ENCODE measurements at regions not wholly inside any gene's neighbourhood (a gene's known extent, or its start where the extent isn't known, plus 50 kb on each side); places are given as distances from the start of the nearest gene placed in this dataset.

DNA sequence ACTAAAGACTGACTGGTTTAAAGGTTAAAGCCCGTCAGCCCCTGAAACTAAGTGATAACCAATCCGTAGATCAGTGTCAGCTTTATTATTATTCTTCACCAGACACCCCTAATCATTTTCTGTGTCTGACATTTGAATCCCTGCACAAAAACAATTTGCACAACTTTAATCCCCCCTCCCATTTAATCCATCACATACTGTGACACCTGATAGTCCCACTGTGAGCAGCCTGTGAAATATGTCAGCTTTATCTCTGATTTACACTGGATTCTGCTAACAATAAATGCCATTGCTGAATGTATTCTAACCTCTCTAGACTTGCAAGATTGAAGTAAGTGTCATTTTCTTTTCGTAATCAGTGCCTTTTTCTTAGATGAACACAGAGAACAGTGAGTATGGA, 2089.0 kb upstream of the RAG2 start:
- TF ChIP-seq SREBF2 (IDR thresholded peaks at IDR 0.05; ENCODE audit: low read length) = no peak
- no peak for TF ChIP-seq POLR2A (IDR thresholded peaks at IDR 0.05; ENCODE audit: low read depth, low read length)
- TF ChIP-seq CBX3 (IDR thresholded peaks at IDR 0.05; ENCODE audit: borderline replicate concordance, low read depth) = no peak
- TF ChIP-seq, protein P1, sequence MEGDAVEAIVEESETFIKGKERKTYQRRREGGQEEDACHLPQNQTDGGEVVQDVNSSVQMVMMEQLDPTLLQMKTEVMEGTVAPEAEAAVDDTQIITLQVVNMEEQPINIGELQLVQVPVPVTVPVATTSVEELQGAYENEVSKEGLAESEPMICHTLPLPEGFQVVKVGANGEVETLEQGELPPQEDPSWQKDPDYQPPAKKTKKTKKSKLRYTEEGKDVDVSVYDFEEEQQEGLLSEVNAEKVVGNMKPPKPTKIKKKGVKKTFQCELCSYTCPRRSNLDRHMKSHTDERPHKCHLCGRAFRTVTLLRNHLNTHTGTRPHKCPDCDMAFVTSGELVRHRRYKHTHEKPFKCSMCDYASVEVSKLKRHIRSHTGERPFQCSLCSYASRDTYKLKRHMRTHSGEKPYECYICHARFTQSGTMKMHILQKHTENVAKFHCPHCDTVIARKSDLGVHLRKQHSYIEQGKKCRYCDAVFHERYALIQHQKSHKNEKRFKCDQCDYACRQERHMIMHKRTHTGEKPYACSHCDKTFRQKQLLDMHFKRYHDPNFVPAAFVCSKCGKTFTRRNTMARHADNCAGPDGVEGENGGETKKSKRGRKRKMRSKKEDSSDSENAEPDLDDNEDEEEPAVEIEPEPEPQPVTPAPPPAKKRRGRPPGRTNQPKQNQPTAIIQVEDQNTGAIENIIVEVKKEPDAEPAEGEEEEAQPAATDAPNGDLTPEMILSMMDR (IDR thresholded peaks at IDR 0.05 in 2 of 3, conservative IDR thresholded peaks at IDR 0.05 in 1 of 3; ENCODE audit: control insufficient read depth in 2 of 3, extremely low read depth in 1 of 3, insufficient read depth in 1 of 3, low read depth in 3 of 3, low read length in 3 of 3) = no peak
- no peak for TF ChIP-seq ASH2L (IDR thresholded peaks at IDR 0.05; ENCODE audit: borderline replicate concordance, low read depth)
- TF ChIP-seq ZNF274 (IDR thresholded peaks at IDR 0.05; ENCODE audit: insufficient read depth, insufficient read length) = no peak
- TF ChIP-seq RELA (IDR thresholded peaks at IDR 0.05; ENCODE audit: borderline replicate concordance, partially characterized antibody) = no peak
- no peak for TF ChIP-seq IKZF1 (conservative IDR thresholded peaks at IDR 0.05)

Measured in GM12878 (cell line).